ENCODE measurements at regions not wholly inside any gene's neighbourhood (a gene's known extent, or its start where the extent isn't known, plus 50 kb on each side); places are given as distances from the start of the nearest gene placed in this dataset.
"Not testable (repeated sequence)": the region's sequence is repeated elsewhere in the genome, so short reads cannot be mapped to it uniquely, and the experiment has no call there.

DNA sequence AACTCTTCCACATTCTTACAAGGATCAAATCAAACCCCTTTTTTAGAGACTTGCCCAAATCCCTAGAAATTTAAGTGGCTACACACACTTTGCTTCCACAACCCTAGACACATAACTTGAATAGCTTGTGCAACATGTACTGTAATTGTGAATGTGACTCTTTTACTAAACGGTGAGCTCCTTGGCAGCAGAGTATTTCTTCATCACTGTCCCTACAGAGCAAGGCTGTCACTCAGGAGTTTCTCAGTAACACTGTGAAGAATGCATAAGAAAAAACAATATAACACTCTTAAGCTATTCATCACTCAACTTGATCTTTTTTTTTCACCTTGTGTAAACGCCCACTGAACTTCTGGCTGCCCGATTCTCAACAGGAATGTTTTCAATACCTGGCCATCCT lies 53.8 kb upstream of the ADAMTS18 start:
- DNase-seq: no peak

DNA sequence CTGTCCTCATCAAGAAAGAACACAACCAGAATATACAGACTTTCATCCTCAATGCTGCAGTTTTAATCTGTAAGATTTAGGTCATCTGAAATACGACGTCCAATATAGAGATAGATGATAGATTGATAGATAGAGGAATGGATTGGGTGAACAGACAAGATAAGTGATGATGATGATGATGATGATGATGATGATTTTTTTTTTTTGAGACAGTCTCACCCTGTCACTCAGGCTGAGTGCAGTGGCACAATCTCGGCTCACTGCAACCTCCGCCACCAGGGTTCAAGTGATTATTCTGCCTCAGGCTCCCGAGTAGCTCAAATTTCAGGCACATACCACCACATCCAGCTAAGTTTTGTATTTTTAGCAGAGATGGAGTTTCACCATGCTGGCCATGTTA lies 56.3 kb upstream of the ADAMTS18 start:
- DNase-seq: no peak

DNA sequence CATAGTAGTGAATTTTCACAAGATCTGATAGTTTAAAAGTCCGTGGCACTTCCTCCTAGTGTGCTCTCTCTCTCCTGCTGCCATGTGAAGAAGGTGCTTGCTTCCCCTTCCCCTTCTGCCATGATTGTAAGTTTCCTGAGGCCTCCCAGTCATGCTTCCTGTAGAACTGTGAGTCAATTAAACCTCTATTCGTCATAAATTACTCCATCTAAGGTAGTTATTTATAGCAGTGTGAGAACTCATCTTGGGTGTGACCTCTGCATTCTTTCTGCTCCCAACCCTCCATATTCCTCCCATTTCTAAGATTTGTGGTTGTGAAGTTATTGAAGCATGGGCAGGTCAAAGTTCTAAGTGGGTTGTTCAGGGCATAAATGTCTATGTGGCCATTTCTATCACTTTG lies 62.1 kb upstream of the ADAMTS18 start:
- DNase-seq: no peak

DNA sequence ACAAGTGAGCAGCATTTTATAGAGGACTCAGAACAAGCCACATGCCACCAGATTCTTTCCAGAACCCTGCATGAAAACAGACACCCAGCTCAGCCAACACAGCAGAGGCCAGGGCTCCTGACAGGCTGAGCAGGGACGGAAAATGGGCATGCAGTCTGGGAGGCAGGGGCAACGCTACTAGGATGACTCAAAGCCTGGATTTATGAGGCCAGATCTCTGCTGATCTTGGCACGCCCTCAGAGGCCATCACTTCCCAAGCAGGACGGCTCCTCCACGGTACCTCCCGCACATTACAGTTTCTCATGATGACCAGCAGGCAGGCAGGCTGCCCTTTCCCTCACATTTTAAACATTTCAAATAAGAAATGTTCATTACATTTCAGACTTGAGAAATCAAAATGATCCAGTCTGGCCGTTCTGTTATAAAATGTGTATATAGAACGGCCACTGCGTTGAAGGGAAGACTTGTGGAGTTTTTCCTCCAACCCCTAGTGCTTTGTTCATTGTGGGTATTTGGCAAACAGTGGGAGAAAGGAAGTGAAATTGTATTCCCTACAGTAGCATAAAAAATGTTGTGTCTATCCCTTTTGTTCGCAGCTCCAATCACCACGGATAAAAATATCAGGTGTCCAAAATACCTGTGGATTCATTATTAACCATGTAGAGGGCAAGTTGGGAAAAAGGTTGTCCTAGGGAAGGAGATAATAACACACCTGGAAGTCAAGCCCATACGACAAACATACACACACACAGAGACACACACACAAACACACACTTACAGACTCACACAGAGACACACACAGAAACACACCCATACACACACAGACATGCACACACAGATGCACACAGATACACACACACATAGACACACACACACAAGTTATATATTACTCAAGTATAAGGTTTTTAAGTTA lies 64.8 kb upstream of the ADAMTS18 start:
- DNase-seq: no peak

DNA sequence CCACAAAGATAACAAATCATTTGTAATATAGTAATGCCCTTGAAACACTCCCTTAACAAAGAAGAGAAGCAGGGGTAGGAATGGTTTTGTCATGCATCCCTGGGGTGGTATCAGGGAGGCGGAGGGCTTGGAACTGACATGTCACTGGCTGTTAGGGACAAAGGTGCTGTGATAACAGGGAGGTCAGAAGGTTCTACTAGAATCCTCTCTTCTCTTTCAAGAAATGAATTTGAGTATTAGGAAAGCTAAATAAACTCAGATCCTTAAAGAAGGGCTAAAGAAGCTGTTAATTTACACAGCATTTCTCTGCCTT lies 65.4 kb upstream of the ADAMTS18 start:
- no peak for DNase-seq

GRCh38 chr16:77500934-77501664 lies 66.3 kb upstream of the ADAMTS18 start:
- no peak for DNase-seq

- no peak for DNase-seq
These were observed 67.6 kb upstream of the ADAMTS18 start for GRCh38 chr16:77502448-77502847.

GRCh38 chr16:77506492-77506891 lies 71.7 kb upstream of the ADAMTS18 start:
- not testable (repeated sequence) for DNase-seq

GRCh38 chr16:77509051-77509450 lies 74.2 kb upstream of the ADAMTS18 start:
- no peak for DNase-seq

GRCh38 chr16:77509796-77510195 lies 75.0 kb upstream of the ADAMTS18 start:
- no peak for DNase-seq

- no peak for DNase-seq
These were observed 76.2 kb upstream of the ADAMTS18 start for GRCh38 chr16:77511053-77511452.

- DNase-seq: no peak
These were observed 79.8 kb upstream of the ADAMTS18 start for GRCh38 chr16:77514500-77515220.

DNA sequence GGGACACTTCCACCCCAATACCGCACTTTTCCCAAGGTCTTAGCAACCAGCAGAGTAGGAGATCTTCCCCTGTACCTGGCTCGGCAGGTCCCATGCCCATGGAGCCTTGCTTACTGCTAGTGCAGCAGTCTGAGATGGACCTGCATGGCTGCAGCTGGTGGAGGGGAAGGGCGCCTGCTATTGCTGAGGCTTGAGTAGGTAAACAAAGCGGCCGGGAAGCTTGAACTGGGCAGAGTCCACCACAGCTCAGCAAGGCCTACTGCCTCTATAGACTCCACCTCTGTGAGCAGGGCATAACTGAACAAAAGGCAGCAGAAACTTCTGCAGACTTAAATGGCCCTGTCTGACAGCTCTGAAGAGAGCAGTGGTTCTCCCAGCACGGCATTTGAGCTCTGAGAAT lies 90.4 kb upstream of the ADAMTS18 start:
- DNase-seq: not testable (repeated sequence)

DNA sequence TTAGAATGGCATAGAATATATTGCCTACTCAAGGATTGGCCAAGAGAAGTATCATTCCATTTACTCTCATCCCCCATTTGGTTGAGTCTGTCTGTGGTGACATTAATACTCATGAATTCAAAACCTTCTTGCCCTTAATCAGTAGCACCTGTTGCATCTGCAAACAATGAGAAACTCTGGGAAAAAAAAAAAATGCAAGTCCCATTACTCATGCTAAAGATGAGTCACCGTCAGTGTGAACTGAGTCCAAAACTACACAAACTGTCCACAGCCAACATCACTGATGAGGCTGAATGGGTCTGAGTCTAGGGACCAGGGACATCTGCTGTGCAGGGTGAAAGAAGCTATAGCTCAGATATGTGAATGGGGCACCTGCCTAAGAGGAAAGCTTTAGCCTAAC lies 96.9 kb upstream of the ADAMTS18 start:
- DNase-seq: no peak

GRCh38 chr16:77536809-77537208 lies 102.0 kb upstream of the ADAMTS18 start:
- DNase-seq: no peak

- no peak for DNase-seq
These were observed 104.7 kb upstream of the ADAMTS18 start for GRCh38 chr16:77539421-77540034.

DNA sequence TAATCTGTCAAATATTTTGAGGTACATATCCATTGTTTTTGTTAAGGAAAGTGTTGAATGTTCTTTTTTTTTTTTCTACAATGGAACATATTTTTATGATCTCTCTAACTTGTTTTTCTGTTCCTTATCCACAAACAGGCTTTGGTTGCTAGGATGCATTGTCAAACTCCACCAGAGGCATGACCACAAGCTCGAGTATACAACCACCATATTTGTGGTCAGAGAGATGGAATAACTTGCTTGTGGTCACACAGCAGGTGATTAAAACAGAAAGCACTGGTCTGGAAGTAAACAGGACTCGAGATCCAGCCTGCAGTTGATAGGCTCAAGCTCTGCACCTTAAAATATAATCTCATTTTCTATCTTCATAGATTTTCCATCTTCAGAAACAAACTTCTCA lies 105.8 kb upstream of the ADAMTS18 start:
- no peak for DNase-seq

- no peak for DNase-seq
These were observed 106.3 kb upstream of the ADAMTS18 start for GRCh38 chr16:77541165-77541564.

- DNase-seq: no peak
These were observed 113.3 kb upstream of the ADAMTS18 start for GRCh38 chr16:77548151-77548550.

- DNase-seq: no peak
These were observed 113.9 kb upstream of the ADAMTS18 start for GRCh38 chr16:77548766-77549165.

DNA sequence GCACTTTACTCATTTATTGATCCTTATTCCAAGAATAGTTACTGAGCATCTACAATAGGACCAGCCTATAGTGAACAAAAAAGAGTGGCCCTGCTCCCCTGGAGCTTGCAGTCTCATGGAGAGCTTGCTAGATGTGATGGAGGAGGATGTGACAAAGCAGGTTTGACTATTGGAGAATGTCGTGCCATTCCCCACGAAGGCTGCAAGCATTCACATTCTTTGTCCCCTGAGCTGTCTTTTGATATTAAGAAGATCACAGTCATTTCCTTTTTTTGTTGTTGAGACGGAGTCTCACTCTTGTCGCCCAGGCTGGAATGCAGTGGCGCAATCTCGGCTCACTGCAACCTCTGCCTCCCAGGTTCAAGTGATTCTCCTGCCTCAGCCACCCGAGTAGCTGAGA lies 115.0 kb upstream of the ADAMTS18 start:
- DNase-seq: no peak

DNA sequence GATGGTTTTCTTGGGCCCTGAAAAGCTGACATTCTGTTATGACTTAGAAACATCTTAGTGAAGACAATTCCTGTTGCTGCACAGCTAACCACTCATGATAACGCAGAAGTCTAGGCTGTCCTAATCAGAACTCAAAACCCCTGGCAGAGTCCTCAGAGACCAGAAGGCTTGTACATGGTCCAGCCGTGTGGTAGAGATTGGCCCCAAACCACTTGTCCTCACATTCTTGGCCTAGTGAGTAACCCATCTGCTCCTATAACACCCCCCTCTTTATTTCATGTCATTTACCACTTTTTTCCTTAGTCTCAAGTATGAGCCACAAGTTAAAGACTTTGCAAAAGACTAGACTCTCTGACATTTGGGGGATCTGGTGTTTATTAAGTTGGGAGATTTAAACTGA lies 116.5 kb upstream of the ADAMTS18 start:
- no peak for DNase-seq

GRCh38 chr16:77553130-77553529 lies 118.3 kb upstream of the ADAMTS18 start:
- no peak for DNase-seq

Measured in CD4-positive, alpha-beta T cell treated with Interleukin-1 beta for 1 hour (primary cell).